GM18498 (cell line): ENCODE measurements at regions not wholly inside any gene's neighbourhood (a gene's known extent, or its start where the extent isn't known, plus 50 kb on each side); places are given as distances from the start of the nearest gene placed in this dataset.

Experiments used
- ATAC-seq: cut with Tn5 transposase; IDR thresholded peaks from one replicate; pipeline ENCODE4 v1.9.1; 2021; ENCODE audit warnings: mild to moderate bottlenecking, moderate library complexity; ENCODE audit not compliant: unreplicated experiment

DNA sequence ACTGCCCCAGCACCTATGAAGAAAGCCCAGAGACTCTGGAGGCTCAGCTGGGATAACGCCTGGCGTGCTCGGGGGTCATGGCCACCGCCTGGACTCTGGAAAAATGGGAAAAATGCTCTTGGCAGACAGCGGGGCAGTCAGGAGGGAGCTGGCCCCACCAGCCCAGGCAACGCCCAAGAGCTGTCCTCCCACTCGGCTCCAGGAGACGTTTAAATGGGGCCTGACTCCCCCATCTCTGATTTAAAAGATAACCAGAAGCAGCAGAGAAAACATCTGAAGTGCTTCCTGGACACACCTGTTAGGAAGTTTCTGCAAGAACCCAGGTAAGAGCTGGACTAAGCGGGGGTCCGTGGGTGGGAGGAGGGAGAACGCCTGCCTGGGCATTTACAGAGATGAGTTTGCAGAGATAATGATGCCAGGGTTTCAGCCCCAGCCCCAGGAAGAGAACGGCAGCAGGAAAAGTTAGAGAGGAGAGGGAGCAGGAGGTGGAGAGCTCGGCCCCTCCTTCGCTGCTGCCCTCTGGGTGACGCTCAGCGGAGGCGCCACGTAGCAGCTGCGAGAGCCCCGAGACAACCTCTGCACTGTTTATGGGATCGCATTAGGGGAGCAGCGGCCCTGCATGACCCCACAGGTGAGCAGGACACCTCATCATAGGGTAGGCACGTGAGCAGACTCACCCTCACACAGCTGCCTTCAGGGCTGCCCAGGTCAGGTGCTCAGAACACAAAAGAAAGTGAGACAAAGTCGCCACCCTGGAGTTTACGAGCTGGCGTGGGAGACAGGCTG is 83.5 kb upstream of the INSIG1 start:
- no peak for ATAC-seq

GRCh38 chr7:155215576-155216325 is 81.9 kb upstream of the INSIG1 start:
- ATAC-seq, result no peak

- no peak for ATAC-seq
These were observed 81.0 kb upstream of the INSIG1 start for GRCh38 chr7:155216475-155217272.

DNA sequence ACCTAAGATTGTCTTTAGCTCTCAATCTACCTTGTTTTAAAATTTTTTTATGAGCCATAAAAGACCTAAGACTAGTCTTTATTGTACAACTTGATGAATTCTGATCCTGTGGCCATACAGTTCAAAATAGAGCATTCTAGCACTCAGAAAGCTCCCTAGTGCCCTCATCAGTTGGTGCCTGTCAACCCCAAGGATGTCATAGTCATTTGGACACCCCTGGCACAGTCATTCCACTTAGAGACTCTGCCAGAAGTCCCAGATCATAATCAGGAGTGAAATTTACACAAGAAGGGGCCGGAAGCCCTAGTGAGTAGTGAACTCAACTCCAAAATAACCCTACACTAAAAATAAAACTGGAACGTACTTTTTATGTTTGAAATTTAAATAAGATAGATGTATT is 80.0 kb upstream of the INSIG1 start:
- ATAC-seq, result no peak

- ATAC-seq, result no peak
These were observed 79.2 kb upstream of the INSIG1 start for GRCh38 chr7:155218276-155219153.

DNA sequence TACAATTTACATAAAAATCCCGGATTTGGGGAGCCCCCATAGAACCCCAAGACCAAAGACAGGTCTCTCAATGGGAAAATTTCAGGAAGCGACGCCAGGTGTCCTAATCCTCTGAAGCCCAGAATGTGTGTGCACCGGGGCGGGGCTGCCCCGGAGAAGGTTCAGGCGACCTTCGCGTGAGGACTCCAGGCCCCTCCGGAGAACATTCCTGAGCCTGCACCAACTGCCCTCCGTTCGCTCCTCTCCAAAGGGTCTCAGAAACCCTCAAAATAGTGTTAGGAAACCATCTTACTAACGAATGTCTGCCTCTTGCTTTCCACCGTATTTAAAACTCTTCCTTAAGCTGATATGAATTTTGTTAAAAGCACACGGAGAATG is 78.5 kb upstream of the INSIG1 start:
- no peak for ATAC-seq

- no peak for ATAC-seq
These were observed 77.5 kb upstream of the INSIG1 start for GRCh38 chr7:155219947-155220769.

GRCh38 chr7:155220903-155221302 is 76.8 kb upstream of the INSIG1 start:
- ATAC-seq, result no peak

DNA sequence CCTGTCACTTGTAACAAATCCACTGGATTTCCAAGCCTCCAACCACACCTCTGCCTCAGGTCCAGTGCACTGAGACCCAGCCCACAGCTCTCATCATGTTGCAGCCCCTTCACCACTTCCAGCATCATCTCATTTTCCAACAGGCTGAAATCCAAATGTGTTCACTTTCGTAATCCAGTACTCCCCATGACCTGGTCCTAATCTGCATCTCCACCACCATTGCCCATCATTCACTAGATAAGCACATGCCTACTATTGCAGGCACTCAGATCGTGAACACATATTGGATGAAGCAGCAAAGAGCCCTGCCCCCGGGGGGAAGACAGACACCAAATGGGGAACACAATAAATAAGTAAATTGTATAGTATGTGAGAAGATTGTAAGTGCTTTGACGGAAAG is 76.1 kb upstream of the INSIG1 start:
- no peak for ATAC-seq

DNA sequence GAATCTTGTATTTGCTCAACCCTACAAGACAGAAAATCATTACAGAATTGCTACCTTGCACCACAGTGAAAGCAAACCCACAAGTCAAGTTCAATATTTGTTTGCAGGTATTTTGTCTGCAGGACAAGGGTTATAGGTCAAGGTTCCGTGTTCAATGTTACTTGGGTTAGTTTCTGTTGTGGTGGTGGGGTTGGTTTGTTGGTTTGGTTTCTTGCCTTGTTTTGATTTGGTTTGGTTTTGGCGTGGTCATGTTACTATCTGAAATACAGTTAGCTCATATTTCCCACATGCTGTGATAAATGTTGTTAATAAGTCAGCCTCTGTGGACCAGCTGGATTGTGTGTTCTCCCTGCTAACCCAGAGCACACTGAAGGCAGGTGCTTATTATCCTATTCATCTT is 75.6 kb upstream of the INSIG1 start:
- no peak for ATAC-seq

DNA sequence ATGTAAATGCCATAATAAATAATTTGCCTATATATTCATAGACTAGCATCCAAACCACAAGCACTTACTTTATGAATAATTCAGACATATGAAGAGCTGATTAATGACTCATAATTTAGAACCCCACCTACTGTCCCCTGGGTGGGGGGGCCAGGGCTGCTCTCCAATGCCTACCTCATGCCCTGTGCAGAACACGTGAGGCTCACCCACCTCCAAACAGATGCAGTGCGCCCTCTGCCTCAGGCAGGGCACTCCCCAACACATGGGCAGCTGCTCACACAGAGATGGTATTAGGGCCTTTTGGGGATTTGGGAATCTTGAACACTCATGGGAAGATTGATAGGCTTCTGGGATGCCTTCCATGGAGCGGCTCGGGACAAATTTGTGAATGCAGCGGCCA is 75.1 kb upstream of the INSIG1 start:
- ATAC-seq, result no peak

DNA sequence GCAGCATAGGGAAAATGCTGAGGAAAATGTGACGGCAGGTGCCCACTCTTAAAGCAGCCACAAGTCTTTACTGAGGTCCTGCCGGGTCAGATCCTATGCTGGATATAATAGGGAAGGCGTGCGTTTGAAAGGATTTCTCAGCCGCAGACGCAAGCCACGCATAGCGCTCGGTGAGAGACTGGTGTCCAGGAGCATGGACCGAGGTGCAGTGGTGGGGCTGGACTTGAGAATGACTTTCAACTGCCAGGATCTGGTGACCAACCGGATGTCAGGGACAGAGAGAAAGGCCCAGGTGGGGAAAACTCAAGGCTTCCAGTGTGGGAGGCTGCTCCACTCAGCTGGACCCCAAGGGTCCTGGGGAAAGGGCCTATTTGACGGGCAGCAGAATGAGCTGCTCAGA is 74.7 kb upstream of the INSIG1 start:
- no peak for ATAC-seq

DNA sequence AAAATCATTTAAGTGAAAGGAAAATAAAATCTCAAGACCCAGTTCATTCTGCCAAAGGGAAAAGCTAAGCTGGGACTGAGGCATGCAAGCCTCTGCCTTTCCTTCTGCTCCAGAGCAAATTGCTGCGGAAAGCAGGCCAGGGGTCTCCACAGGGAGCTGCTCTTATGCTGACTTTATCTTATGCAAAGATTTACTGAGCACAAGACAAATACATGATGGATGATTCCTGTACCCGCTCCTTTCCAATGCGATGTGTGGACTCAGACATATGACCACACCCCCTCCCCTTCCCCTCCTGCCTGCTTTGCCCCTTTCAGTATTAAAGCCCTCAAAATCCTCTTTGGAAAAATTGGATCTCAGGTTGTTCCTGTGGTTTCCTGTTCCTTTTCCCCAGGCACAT is 74.2 kb upstream of the INSIG1 start:
- ATAC-seq, result no peak

- ATAC-seq, result no peak
These were observed 73.4 kb upstream of the INSIG1 start for GRCh38 chr7:155224116-155224811.

DNA sequence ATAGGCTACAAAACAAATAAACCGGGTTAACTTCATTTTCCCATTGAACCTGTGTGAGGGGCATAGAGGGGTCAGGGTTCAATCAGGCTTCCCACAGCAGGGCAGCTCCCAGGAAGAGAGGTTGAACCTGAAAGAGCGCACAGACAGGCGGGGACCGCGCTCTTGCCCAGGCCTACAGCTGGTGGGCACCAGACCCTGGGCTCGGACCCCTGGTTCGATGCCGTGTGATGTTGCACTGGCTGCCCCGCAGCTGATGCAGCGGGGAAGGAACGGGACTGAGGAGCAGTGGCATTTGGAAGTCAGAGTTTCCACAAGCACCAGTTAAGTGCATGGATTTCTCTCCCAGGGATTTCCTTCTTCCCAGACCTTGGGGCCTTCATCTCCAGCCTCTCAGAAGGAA is 72.6 kb upstream of the INSIG1 start:
- no peak for ATAC-seq

DNA sequence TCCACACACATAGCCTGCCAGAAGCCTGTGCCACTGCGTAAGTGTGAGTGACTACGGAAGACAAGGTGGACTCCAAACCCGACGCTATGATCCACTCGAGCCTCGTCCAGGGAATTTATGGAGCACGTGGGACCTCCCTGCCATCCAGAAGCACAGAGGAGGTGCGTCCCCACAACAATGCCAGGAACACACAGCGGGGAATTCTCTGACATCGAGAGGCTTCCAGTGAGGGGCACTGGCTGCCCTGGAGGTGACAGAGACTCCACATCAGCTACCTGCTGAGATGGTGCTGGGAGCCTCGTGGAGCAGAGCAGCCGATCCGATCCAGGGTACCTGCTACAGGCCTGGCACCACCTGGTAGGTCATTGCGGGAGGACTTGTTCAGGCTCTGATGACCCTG is 72.2 kb upstream of the INSIG1 start:
- ATAC-seq, result no peak

DNA sequence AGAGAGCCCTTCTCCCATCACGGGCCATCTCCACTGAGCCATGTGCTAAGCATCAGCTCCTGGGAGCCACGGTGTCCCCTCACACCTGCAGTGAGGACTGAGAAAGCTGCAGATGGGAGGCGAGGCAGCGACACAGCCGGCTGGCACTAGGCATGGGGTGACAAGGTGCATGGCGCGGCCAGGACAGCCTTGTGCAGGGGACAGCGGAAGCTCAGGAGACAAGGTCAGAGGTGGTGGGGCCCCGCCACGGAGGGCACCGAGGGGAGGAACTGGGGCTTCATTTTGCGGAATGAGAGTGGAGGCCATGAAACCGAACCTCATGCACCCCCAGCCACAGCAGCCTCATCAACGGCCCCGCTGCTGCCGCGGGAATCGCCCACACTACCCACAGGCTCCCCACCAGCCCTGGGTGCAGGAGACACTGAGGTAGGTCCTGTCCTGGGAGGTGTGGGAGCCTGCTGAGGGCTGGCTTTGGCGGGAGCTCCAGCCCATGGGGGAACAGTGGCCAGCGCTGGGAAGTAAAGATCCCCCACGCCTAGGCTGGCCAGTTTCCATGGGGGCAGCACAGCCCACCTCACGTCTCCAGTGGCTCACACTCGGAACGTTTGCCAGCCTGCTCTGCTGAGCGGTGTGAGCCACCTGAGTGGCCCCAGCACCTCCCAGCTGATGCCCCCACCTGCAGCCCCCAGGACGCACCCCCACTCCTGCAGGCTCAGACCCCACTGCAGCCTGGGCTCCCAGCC is 71.2 kb upstream of the INSIG1 start:
- ATAC-seq, result no peak

DNA sequence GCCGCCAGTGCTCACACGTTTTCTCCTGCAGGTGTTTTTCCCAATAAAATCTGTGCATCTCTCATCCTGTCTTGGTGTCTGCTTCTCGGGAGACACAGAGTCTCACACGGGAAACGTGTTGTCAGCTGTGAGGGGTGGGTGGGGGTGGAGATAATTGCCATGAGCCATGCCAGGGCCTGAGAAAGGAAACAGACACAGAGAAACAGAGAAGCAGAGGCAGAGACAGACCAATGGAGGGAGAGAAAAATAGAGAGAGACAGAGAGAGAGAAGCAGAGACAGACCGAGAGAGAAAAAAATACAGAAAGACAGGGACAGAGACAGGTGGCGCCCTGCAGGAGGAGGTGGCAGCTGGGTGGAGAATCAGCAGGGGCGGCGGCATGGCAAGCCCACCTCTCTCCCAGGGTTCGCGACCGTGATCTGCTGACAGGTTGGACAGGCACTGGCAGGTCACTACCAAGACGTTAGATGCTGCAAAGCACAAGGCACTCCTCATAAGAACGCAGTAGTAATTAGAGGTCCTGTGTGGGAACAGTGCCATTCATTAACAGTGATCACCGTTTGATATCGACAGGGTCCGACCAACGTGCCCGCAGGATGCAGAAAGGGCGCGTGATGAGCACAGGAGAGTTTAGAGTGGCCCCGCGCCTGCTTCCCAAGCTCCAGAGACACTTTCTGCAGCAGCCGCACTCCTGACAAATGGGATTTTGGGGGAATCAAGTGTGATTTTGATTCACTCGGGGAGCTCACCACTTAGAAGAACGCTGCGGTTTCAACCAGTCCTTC is 70.5 kb upstream of the INSIG1 start:
- no peak for ATAC-seq
